CD4-positive, alpha-beta T cell (primary cell): ENCODE measurements at regions not wholly inside any gene's neighbourhood (a gene's known extent, or its start where the extent isn't known, plus 50 kb on each side); places are given as distances from the start of the nearest gene placed in this dataset.

Experiments used
- ATAC-seq: fragments of 200-7000 bp; cut with Tn5 transposase; one replicate; pipeline ENCODE4 v1.10.0; 2022; ENCODE audit warnings: mild to moderate bottlenecking; ENCODE audit not compliant: poor library complexity
- CTCF ChIA-PET: fragments of 350-600 bp; sonication (Branson Sonifier 250); formaldehyde crosslinking; loops from one replicate; lab custom pipeline; 2021; ENCODE audit warnings: antibody characterized with exemption, inconsistent platforms; lab: Charles Lee
- POLR2A ChIA-PET: fragments of 350-600 bp; sonication (Branson Sonifier 250); formaldehyde crosslinking; loops from one replicate; lab custom pipeline; 2021; ENCODE audit warnings: antibody characterized with exemption, inconsistent platforms; lab: Charles Lee
- DNase-seq, 14 experiments: peaks; one replicate each; pipeline ENCODE4 v3.0.0-alpha.2; 2013 to 2020; ENCODE audit warnings: mixed read lengths in 2 of 14
- H3K27ac ChIP-seq, 2 donors: one replicate each; pipeline versions ENCODE4 v1.5.1 to v1.7.0; 2013; ENCODE audit warnings: low read length in 2 of 2, low read depth in 1 of 2, mild to moderate bottlenecking in 1 of 2
- H3K27me3 ChIP-seq, 2 experiments: 1 replicate in 1 of 2; 2 replicates in 1 of 2; pipeline versions ENCODE4 v1.6.1 to v1.7.0; 2013; ENCODE audit warnings: low read length in 2 of 2, control low read depth in 1 of 2, mild to moderate bottlenecking in 1 of 2, moderate library complexity in 1 of 2; ENCODE audit not compliant: insufficient read depth in 2 of 2, control insufficient read depth in 1 of 2
- H3K36me3 ChIP-seq: one replicate; pipeline ENCODE4 v1.6.1; 2013; ENCODE audit warnings: low read length, control low read depth; ENCODE audit not compliant: insufficient read depth
- H3K4me1 ChIP-seq: one replicate; pipeline ENCODE4 v1.6.1; 2013; ENCODE audit warnings: low read length, control low read depth; ENCODE audit not compliant: insufficient read depth
- H3K4me3 ChIP-seq: one replicate; pipeline ENCODE4 v1.5.1; 2013; ENCODE audit warnings: mild to moderate bottlenecking, low read length, moderate library complexity
- H3K9me3 ChIP-seq, 2 experiments: 1 replicate in 1 of 2; 2 replicates in 1 of 2; pipeline versions ENCODE4 v1.6.1 to v1.7.0; 2013; ENCODE audit warnings: low read length in 2 of 2, mild to moderate bottlenecking in 2 of 2, control low read depth in 1 of 2, moderate library complexity in 1 of 2; ENCODE audit not compliant: control insufficient read depth in 1 of 2, insufficient read depth in 1 of 2
- H3K27ac Mint-ChIP-seq: one replicate; pipeline ENCODE4 v1.8.0; 2020; ENCODE audit warnings: mixed read lengths
- H3K27me3 Mint-ChIP-seq: one replicate; pipeline ENCODE4 v1.8.0; 2021; ENCODE audit warnings: mixed read lengths
- H3K36me3 Mint-ChIP-seq: one replicate; pipeline ENCODE4 v1.8.0; 2021; ENCODE audit warnings: low read depth, mixed read lengths
- H3K4me1 Mint-ChIP-seq: one replicate; pipeline ENCODE4 v1.8.0; 2021; ENCODE audit warnings: low read depth, mixed read lengths
- H3K4me3 Mint-ChIP-seq: one replicate; pipeline ENCODE4 v1.8.0; 2020; ENCODE audit warnings: mild to moderate bottlenecking, mixed read lengths
- H3K9me3 Mint-ChIP-seq: one replicate; pipeline ENCODE4 v1.8.0; 2020; ENCODE audit warnings: mixed read lengths
- CTCF ChIP-seq: fragments of 200-600 bp; IDR thresholded peaks from one replicate; pipeline ENCODE4 v1.8.0; 2022; ENCODE audit warnings: antibody characterized with exemption, mild to moderate bottlenecking
- intact Hi-C, 2 experiments: fragments of 100-400 bp; cut with DNase I in 1 of 2; cut with micrococcal nuclease in 1 of 2; formaldehyde crosslinking; loops; one replicate each; pipeline versions ENCODE4 v1.15.1 to v1.9.0; 2023 to 2025; cut with DNase I, micrococcal nuclease

DNA sequence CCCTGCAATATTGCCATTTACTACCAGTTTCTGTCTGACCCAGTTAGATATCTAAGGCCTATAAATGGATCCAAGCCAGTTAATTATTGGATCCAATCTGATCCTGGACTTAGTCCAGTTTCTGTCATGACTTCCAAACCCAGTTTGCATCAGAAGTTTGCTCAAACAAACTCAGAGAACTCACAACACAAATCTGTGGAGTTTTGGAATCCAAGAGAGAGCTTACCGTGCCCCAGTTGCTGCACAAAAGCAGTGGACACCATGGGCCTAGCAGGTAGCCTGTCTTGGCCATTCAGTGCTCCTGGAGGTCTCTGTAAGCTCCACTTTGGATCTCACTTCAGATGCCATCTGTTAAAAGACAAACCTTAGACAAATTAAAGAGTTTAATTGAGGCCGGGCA is 174.5 kb downstream of the AASDH start:
- H3K4me3 Mint-ChIP-seq: no peak overlapping the region
- H3K4me1 Mint-ChIP-seq: no peaks in the 10 kb centered on the region
- no peak for TF ChIP-seq CTCF
- Histone ChIP-seq H3K9me3 (peaks cover 0 to 6% of the 10 kb centered on the region in 2 experiments), H3K27ac (no peak overlapping the region), H3K27me3 (no peaks in the 10 kb centered on the region), H3K36me3 (no peaks in the 10 kb centered on the region), H3K4me1 (no peaks in the 10 kb centered on the region), H3K4me3 (no peak overlapping the region)
- H3K27ac Mint-ChIP-seq: no peak overlapping the region
- ChIA-PET CTCF (no interaction called here), POLR2A (no interaction called here)
- intact Hi-C loops: no loop called here
- no peaks in the 10 kb centered on the region for H3K36me3 Mint-ChIP-seq
- ATAC-seq (no peak), DNase-seq (no peak)
- H3K9me3 Mint-ChIP-seq: peaks cover 8% of the 10 kb centered on the region
- no peaks in the 10 kb centered on the region for H3K27me3 Mint-ChIP-seq

DNA sequence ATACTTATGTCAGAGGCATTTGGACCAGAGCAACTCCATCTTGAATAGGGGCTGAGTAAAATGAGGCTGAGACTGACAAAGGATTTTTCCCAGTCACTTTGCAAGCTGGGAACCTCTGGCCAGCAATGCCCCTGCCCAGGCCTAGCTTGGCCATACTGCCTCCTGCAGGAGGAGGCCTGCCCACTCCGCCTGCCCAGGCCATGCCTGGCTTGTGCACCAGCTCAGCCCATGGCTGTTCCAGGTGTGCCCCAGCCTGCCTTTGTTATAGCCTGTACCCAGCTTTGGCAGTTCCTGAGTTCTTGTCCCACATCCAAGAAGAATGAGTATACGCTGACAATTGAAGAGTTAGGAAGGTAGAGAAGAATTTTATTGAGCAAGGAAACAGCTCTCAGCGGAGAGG is 176.1 kb downstream of the AASDH start:
- no peaks in the 10 kb centered on the region for H3K4me1 Mint-ChIP-seq
- Histone ChIP-seq H3K4me1 (no peaks in the 10 kb centered on the region), H3K36me3 (no peaks in the 10 kb centered on the region), H3K9me3 (peaks cover 0 to 6% of the 10 kb centered on the region in 2 experiments), H3K27ac (no peak overlapping the region), H3K4me3 (no peak overlapping the region), H3K27me3 (no peaks in the 10 kb centered on the region)
- DNase-seq (no peak), ATAC-seq (no peak)
- ChIA-PET CTCF (no interaction called here), POLR2A (no interaction called here)
- H3K27me3 Mint-ChIP-seq: no peaks in the 10 kb centered on the region
- no peaks in the 10 kb centered on the region for H3K36me3 Mint-ChIP-seq
- H3K9me3 Mint-ChIP-seq: peaks cover 8% of the 10 kb centered on the region
- intact Hi-C loops: no loop called here
- no peak for TF ChIP-seq CTCF
- no peak overlapping the region for H3K27ac Mint-ChIP-seq
- H3K4me3 Mint-ChIP-seq: no peak overlapping the region

DNA sequence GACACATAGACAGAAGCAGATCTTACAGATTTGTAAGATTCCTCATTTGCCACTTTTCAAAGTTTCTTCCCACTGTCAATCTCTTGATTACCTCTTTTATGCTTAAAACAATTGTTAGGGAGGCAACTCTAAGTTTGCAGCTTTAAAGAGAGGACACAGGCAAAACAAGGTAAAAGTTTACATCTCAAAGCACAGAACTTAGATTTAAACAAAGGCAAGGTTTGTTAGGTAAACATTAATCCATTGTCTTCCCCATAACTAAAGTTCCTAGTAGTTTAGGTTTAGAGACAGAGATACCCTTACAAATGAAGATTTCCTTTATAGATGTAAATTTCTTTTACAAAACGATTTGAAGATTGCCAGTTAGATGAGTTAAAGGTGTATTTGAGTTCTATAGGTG is 176.9 kb downstream of the AASDH start:
- no peak for DNase-seq
- Histone ChIP-seq H3K27ac (no peak overlapping the region), H3K36me3 (no peaks in the 10 kb centered on the region), H3K9me3 (peaks cover 0 to 6% of the 10 kb centered on the region in 2 experiments), H3K27me3 (no peaks in the 10 kb centered on the region), H3K4me3 (no peak overlapping the region), H3K4me1 (no peaks in the 10 kb centered on the region)
- Mint-ChIP-seq H3K4me1 (no peaks in the 10 kb centered on the region), H3K27me3 (no peaks in the 10 kb centered on the region), H3K4me3 (no peak overlapping the region), H3K36me3 (no peaks in the 10 kb centered on the region), H3K9me3 (peaks cover 8% of the 10 kb centered on the region), H3K27ac (no peak overlapping the region)
- intact Hi-C loops: no loop called here
- ChIA-PET POLR2A (no interaction called here), CTCF (no interaction called here)
- TF ChIP-seq CTCF: no peak
- ATAC-seq: no peak
